Mesendoderm (in vitro differentiated cells): ENCODE measurements at regions not wholly inside any gene's neighbourhood (a gene's known extent, or its start where the extent isn't known, plus 50 kb on each side); places are given as distances from the start of the nearest gene placed in this dataset.

Source experiments
- DNase-seq: peaks from one replicate; pipeline ENCODE4 v3.0.0; 2013
- H2AK5ac ChIP-seq: 2 replicates; pipeline ENCODE4 v1.6.1; 2013; ENCODE audit warnings: low read length, inconsistent platforms
- H2BK120ac ChIP-seq: 2 replicates; pipeline ENCODE4 v1.6.1; 2013; ENCODE audit warnings: low read depth, mild to moderate bottlenecking, low read length, moderate library complexity, mixed read lengths
- H2BK15ac ChIP-seq: replicated peaks from 2 replicates; pipeline ENCODE4 v1.6.1; 2013; ENCODE audit warnings: low read depth, mild to moderate bottlenecking, moderate library complexity
- H2BK5ac ChIP-seq: 2 replicates; pipeline ENCODE4 v1.6.1; 2013; ENCODE audit warnings: low read length, inconsistent platforms
- H3K18ac ChIP-seq: 2 replicates; pipeline ENCODE4 v1.6.1; 2013; ENCODE audit warnings: mild to moderate bottlenecking, low read length, mixed read lengths
- H3K23ac ChIP-seq: one replicate; pipeline ENCODE4 v1.6.1; 2013; ENCODE audit warnings: low read length
- H3K27ac ChIP-seq: 2 replicates; pipeline ENCODE4 v1.5.1; 2013; ENCODE audit warnings: low read depth, mild to moderate bottlenecking, inconsistent platforms, low read length, moderate library complexity
- H3K27me3 ChIP-seq: 2 replicates; pipeline ENCODE4 v1.6.1; 2013; ENCODE audit warnings: low read length, control low read depth, mild to moderate bottlenecking, inconsistent platforms; ENCODE audit not compliant: insufficient read depth, poor library complexity
- H3K36me3 ChIP-seq: 2 replicates; pipeline ENCODE4 v1.6.1; 2013; ENCODE audit warnings: low read length, inconsistent platforms; ENCODE audit not compliant: control insufficient read depth, insufficient read depth
- H3K4ac ChIP-seq: one replicate; pipeline ENCODE4 v1.6.1; 2013; ENCODE audit warnings: low read depth, mild to moderate bottlenecking, low read length, moderate library complexity
- H3K4me1 ChIP-seq: 2 replicates; pipeline ENCODE4 v1.6.1; 2013; ENCODE audit warnings: low read depth, low read length, inconsistent platforms; ENCODE audit not compliant: control insufficient read depth
- H3K4me2 ChIP-seq: 2 replicates; pipeline ENCODE4 v1.6.1; 2013; ENCODE audit warnings: low read length
- H3K4me3 ChIP-seq: 2 replicates; pipeline ENCODE4 v1.5.1; 2013; ENCODE audit warnings: mild to moderate bottlenecking, low read length
- H3K56ac ChIP-seq: one replicate; pipeline ENCODE4 v1.6.1; 2013; ENCODE audit warnings: low read length
- H3K79me1 ChIP-seq: 2 replicates; pipeline ENCODE4 v1.6.1; 2013; ENCODE audit warnings: low read length, inconsistent platforms
- H3K79me2 ChIP-seq: 2 replicates; pipeline ENCODE4 v1.6.1; 2013; ENCODE audit warnings: mild to moderate bottlenecking, low read length; ENCODE audit not compliant: control insufficient read depth, insufficient read depth
- H3K9ac ChIP-seq: 2 replicates; pipeline ENCODE4 v1.6.1; 2013; ENCODE audit warnings: low read length, inconsistent platforms
- H4K5ac ChIP-seq: one replicate; pipeline ENCODE4 v1.6.1; 2013; ENCODE audit warnings: low read length
- H4K8ac ChIP-seq: one replicate; pipeline ENCODE4 v1.6.1; 2013; ENCODE audit warnings: low read depth, mild to moderate bottlenecking, control low read depth, low read length, moderate library complexity
- WGBS: extraction: QIAGEN DNeasy Blood & Tissue Kit; methylation state at CpG from one replicate; pipeline ENCODE4 v1.1.7; 2013; ENCODE audit warnings: low lambda C conversion rate, missing lambda C conversion rate; ENCODE audit not compliant: insufficient coverage; ENCODE audit errors: extremely low coverage; 5-methylcytosine and 5-hydroxymethylcytosine counted together

DNA sequence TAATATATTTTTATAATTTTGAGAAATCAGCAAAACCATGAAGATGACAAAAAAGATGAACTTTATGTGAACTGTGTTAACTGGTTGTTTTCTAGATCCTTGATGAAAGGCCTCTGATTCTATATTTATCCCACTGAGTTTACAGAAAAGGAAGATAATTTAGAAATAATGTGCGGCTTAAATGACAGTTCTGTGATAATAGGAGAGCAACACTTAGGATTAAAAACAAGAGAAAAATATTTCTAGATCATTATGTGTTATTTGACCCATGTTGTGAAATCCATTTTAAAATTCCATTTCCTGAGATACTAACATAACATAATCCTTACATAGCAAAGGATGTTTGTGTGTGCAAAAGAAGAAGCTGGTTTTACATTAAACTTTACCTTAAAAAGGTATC, 598.0 kb downstream of the DIPK2A start:
- Histone ChIP-seq H2AK5ac (no peak overlapping the region), H3K4me1 (no peaks in the 10 kb centered on the region), H3K27ac (no peak overlapping the region), H2BK15ac (no peak overlapping the region), H2BK120ac (no peak overlapping the region), H3K79me2 (no peaks in the 10 kb centered on the region), H3K79me1 (no peaks in the 10 kb centered on the region), H3K27me3 (no peaks in the 10 kb centered on the region), H3K36me3 (no peaks in the 10 kb centered on the region), H4K5ac (no peak overlapping the region), H2BK5ac (no peak overlapping the region), H3K18ac (no peak overlapping the region), H3K23ac (no peak overlapping the region), H3K4ac (no peak overlapping the region), H3K56ac (no peak overlapping the region), H3K4me3 (no peak overlapping the region), H3K4me2 (no peak overlapping the region), H3K9ac (no peak overlapping the region), H4K8ac (no peak overlapping the region)
- no peak for DNase-seq
- no CpG with 5 or more reads among the region's 1 CpG for WGBS

DNA sequence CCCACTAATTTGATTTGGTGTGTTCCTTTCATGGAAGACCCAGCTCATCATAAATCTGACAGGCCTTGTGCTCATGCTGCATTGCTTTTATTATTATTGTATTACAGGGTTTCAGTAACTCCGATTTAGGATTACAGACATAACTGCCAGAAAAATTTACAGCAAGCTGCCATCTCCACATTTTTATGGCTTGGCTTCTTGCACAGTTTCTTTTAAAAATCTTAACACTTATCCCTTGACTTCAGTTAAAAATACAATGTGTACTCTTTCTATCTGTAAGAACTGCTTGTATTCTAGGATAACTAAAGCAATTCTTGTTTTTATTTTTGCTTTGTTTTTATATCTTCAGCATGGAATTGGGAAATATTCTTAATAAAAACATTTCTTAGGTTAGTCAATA, 612.2 kb downstream of the DIPK2A start:
- Histone ChIP-seq H3K27ac (no peak overlapping the region), H2BK5ac (no peak overlapping the region), H3K4me2 (no peak overlapping the region), H2BK15ac (no peak overlapping the region), H3K4me1 (no peaks in the 10 kb centered on the region), H3K56ac (no peak overlapping the region), H3K79me1 (no peaks in the 10 kb centered on the region), H3K9ac (no peak overlapping the region), H3K79me2 (no peaks in the 10 kb centered on the region), H3K4me3 (no peak overlapping the region), H4K8ac (no peak overlapping the region), H4K5ac (no peak overlapping the region), H3K18ac (no peak overlapping the region), H3K4ac (no peak overlapping the region), H3K36me3 (no peaks in the 10 kb centered on the region), H2BK120ac (no peak overlapping the region), H3K23ac (no peak overlapping the region), H2AK5ac (no peak overlapping the region), H3K27me3 (no peaks in the 10 kb centered on the region)
- no CpG with 5 or more reads among the region's 1 CpG for WGBS
- no peak for DNase-seq

DNA sequence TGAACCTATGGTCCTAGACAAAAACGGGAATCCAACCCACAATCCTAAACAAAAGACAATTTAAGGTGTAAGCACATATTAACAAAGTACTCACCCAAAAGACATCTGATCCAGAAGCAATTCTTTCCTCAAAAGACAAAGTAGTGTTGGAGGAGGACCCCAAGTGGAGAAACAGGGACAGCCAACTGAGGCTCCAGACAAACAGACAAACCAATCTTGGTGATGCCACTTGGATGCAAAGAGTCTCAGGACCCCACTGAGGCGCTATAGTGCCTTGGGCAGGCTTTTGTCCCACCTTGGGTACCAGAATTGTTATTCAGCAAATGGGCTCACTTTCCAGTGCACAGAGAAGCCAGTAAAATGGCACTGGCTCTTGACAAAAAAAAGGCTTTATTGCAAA, 613.8 kb downstream of the DIPK2A start:
- Histone ChIP-seq H3K23ac (no peak overlapping the region), H4K8ac (no peak overlapping the region), H3K9ac (no peak overlapping the region), H3K56ac (no peak overlapping the region), H3K27me3 (no peaks in the 10 kb centered on the region), H2BK5ac (no peak overlapping the region), H3K79me1 (no peaks in the 10 kb centered on the region), H4K5ac (no peak overlapping the region), H3K4me1 (no peaks in the 10 kb centered on the region), H3K4me3 (no peak overlapping the region), H3K18ac (no peak overlapping the region), H3K36me3 (no peaks in the 10 kb centered on the region), H2BK120ac (no peak overlapping the region), H3K4ac (no peak overlapping the region), H2BK15ac (no peak overlapping the region), H2AK5ac (no peak overlapping the region), H3K79me2 (no peaks in the 10 kb centered on the region), H3K27ac (no peak overlapping the region), H3K4me2 (no peak overlapping the region)
- WGBS: no CpG with 5 or more reads among the region's 2 CpGs
- peak; percentile 27 for DNase-seq

DNA sequence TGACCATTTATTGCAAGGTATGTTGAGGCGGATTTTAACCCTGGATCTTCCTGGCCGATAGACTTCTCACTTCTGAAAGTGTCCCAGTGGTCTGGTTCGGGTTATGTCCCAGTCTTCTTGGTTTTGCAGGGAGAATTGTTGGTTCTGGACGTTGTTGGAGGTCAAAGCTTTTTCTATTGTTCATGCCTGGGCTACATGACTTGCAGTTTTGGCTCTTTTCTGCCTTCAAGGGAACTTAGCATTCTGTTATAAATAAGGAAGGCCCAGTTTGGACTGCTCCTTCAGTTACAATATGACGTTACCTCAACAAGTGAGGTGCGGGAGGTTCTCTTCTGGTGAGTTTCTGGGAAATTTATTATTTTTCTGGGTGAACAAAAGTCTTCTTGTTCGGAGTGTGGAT, 614.3 kb downstream of the DIPK2A start:
- no peak overlapping the region for H3K56ac ChIP-seq
- H3K79me2 ChIP-seq: no peaks in the 10 kb centered on the region
- H2BK15ac ChIP-seq: no peak overlapping the region
- H2BK120ac ChIP-seq: no peak overlapping the region
- H3K4me2 ChIP-seq: no peak overlapping the region
- H3K36me3 ChIP-seq: no peaks in the 10 kb centered on the region
- whole genome bisulfite sequencing: no CpG with 5 or more reads among the region's 7 CpGs
- no peak overlapping the region for H3K4me3 ChIP-seq
- DNase-seq: peak; percentile 0
- H3K27ac ChIP-seq: no peak overlapping the region
- H3K4me1 ChIP-seq: no peaks in the 10 kb centered on the region
- H4K5ac ChIP-seq: no peak overlapping the region
- peak overlapping the region; percentile 4 for H3K4ac ChIP-seq
- H2AK5ac ChIP-seq: no peak overlapping the region
- H3K79me1 ChIP-seq: no peaks in the 10 kb centered on the region
- H4K8ac ChIP-seq: no peak overlapping the region
- no peak overlapping the region for H3K23ac ChIP-seq
- H3K9ac ChIP-seq: no peak overlapping the region
- no peaks in the 10 kb centered on the region for H3K27me3 ChIP-seq
- no peak overlapping the region for H3K18ac ChIP-seq
- no peak overlapping the region for H2BK5ac ChIP-seq

DNA sequence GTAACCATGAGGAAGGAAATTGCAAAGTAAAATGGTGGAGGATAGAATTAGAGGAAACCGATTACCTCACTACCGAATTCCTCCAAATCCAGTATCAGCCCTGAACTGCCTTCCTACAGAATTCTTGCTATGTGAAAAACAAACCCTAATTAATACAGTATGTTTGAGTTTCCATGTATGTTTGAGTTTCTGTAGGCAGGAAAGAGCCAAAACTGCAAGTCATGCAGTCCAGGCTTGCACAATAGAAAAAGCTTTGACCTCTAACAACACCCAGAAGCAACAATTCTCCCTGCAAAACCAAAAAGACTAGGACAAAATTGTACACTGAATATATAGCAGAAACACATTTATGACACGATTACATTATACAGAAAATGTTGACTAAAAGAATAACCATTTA, 614.8 kb downstream of the DIPK2A start:
- WGBS: no CpG with 5 or more reads among the region's 3 CpGs
- no peak overlapping the region for H4K5ac ChIP-seq
- no peaks in the 10 kb centered on the region for H3K4me1 ChIP-seq
- H3K4me2 ChIP-seq: no peak overlapping the region
- H3K79me1 ChIP-seq: no peaks in the 10 kb centered on the region
- H2BK15ac ChIP-seq: no peak overlapping the region
- H3K36me3 ChIP-seq: no peaks in the 10 kb centered on the region
- no peak overlapping the region for H3K27ac ChIP-seq
- no peak for DNase-seq
- no peak overlapping the region for H2AK5ac ChIP-seq
- H4K8ac ChIP-seq: no peak overlapping the region
- no peak overlapping the region for H3K18ac ChIP-seq
- no peak overlapping the region for H2BK5ac ChIP-seq
- H3K9ac ChIP-seq: no peak overlapping the region
- H3K27me3 ChIP-seq: no peaks in the 10 kb centered on the region
- H3K23ac ChIP-seq: no peak overlapping the region
- no peak overlapping the region for H3K4me3 ChIP-seq
- no peak overlapping the region for H2BK120ac ChIP-seq
- no peaks in the 10 kb centered on the region for H3K79me2 ChIP-seq
- H3K56ac ChIP-seq: no peak overlapping the region
- no peak overlapping the region for H3K4ac ChIP-seq

DNA sequence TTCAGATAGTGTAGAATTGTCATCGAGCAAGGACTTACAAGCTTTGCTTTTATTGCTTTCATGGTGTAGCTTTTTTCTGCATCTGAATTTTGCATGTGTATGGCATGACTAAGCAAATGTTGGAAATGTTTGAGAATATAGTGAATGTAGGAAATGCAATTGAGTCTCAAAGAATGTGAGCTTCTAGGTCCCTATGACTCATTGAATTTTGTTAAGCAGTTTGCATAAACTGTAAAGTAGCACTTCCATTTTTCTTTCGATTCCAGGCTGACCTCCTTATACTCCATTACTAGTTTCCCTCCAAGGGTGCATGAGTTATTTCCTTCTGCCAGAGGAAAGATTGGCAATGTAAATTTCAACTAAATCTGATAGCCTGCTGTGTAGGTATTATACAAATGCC, 619.2 kb downstream of the DIPK2A start:
- Histone ChIP-seq H3K27me3 (no peaks in the 10 kb centered on the region), H3K4me3 (no peak overlapping the region)
- peak; percentile 67 for DNase-seq

More for the DNA sequence above, 619.2 kb downstream of the DIPK2A start:
- Histone ChIP-seq H4K5ac (no peak overlapping the region), H3K9ac (no peak overlapping the region), H4K8ac (no peak overlapping the region), H3K79me2 (no peaks in the 10 kb centered on the region), H2AK5ac (no peak overlapping the region), H3K4ac (no peak overlapping the region), H2BK15ac (no peak overlapping the region), H2BK120ac (no peak overlapping the region), H3K56ac (no peak overlapping the region), H3K36me3 (no peaks in the 10 kb centered on the region), H3K18ac (no peak overlapping the region), H3K27ac (no peak overlapping the region), H3K4me2 (no peak overlapping the region), H3K4me1 (no peaks in the 10 kb centered on the region), H3K79me1 (no peaks in the 10 kb centered on the region), H2BK5ac (no peak overlapping the region), H3K23ac (no peak overlapping the region)
- WGBS: no CpG with 5 or more reads among the region's 2 CpGs
